SK-N-MC (cell line): ENCODE measurements at regions not wholly inside any gene's neighbourhood (a gene's known extent, or its start where the extent isn't known, plus 50 kb on each side); places are given as distances from the start of the nearest gene placed in this dataset.
"Not testable (repeated sequence)": the region's sequence is repeated elsewhere in the genome, so short reads cannot be mapped to it uniquely, and the experiment has no call there.

Experiments used
- EZH2 ChIP-seq: fragments of 200-600 bp; sonication (generic); IDR thresholded peaks from one replicate; pipeline ENCODE4 v1.6.1; 2017; ENCODE audit warnings: antibody characterized with exemption
- POLR2AphosphoS5 ChIP-seq: IDR thresholded peaks from 2 replicates; pipeline ENCODE4 v1.6.1; 2012; ENCODE audit warnings: mild to moderate bottlenecking, low read depth, low read length, borderline replicate concordance

DNA sequence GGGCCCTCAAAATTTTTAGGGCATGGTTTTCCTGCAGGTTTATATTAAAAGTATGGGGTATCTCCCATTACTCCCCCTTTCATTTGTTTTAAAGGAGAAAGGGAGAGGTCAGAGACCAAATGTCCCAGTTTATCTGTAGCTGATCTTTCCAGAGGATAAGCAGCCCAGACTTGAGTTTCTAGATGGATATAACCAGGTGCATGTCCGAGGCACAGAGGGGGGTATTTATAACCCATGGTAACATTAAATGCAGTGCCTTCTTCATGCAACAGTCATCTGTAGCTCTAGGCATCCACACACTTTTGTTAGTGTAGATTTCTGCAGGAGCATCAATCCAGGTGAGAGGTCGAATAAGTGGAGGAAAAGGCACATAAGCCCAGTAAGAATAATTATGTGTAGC, 890.3 kb upstream of the GOT2 start:
- TF ChIP-seq EZH2, POLR2AphosphoS5: not testable (repeated sequence)
